CD8-positive, alpha-beta memory T cell (primary cell): ENCODE measurements at regions not wholly inside any gene's neighbourhood (a gene's known extent, or its start where the extent isn't known, plus 50 kb on each side); places are given as distances from the start of the nearest gene placed in this dataset.

Experiments used
- CTCF ChIA-PET: fragments of 350-600 bp; sonication (Branson Sonifier 250); formaldehyde crosslinking; loops from one replicate; lab custom pipeline; 2021; ENCODE audit warnings: antibody characterized with exemption; lab: Charles Lee
- POLR2A ChIA-PET: fragments of 350-600 bp; sonication (Branson Sonifier 250); formaldehyde crosslinking; loops from one replicate; lab custom pipeline; 2021; ENCODE audit warnings: antibody characterized with exemption; lab: Charles Lee
- DNase-seq, 5 donors: peaks; one replicate each; pipeline versions ENCODE4 v3.0.0 to v3.0.0-alpha.2; 2020 to 2022; ENCODE audit warnings: mixed read lengths in 1 of 5
- H3K27ac ChIP-seq: one replicate; pipeline ENCODE4 v1.7.0; 2013; ENCODE audit warnings: low read depth, mild to moderate bottlenecking, low read length, moderate library complexity
- H3K27me3 ChIP-seq: 2 replicates; pipeline ENCODE4 v1.7.0; 2013; ENCODE audit warnings: low read length, mild to moderate bottlenecking; ENCODE audit not compliant: insufficient read depth, poor library complexity, severe bottlenecking
- H3K36me3 ChIP-seq: 2 replicates; pipeline ENCODE4 v1.7.0; 2013; ENCODE audit warnings: mild to moderate bottlenecking, low read length, moderate library complexity; ENCODE audit not compliant: insufficient read depth
- H3K4me1 ChIP-seq: 2 replicates; pipeline ENCODE4 v1.7.0; 2013; ENCODE audit warnings: mild to moderate bottlenecking, low read length, moderate library complexity; ENCODE audit not compliant: insufficient read depth
- H3K4me3 ChIP-seq: 2 replicates; pipeline ENCODE4 v1.7.0; 2013; ENCODE audit warnings: mild to moderate bottlenecking, low read length
- H3K9me3 ChIP-seq: 2 replicates; pipeline ENCODE4 v1.7.0; 2013; ENCODE audit warnings: mild to moderate bottlenecking, low read length
- H3K27ac Mint-ChIP-seq, 8 donors: one replicate each; pipeline ENCODE4 v1.8.0; 2020 to 2021; ENCODE audit warnings: mixed read lengths in 8 of 8, mild to moderate bottlenecking in 6 of 8, inconsistent platforms in 3 of 8, moderate library complexity in 3 of 8
- H3K27me3 Mint-ChIP-seq, 2 donors: one replicate each; pipeline ENCODE4 v1.8.0; 2020 to 2021; ENCODE audit warnings: mixed read lengths in 2 of 2, mild to moderate bottlenecking in 1 of 2, moderate library complexity in 1 of 2
- H3K36me3 Mint-ChIP-seq, 3 donors: one replicate each; pipeline ENCODE4 v1.8.0; 2020 to 2021; ENCODE audit warnings: mixed read lengths in 3 of 3, inconsistent platforms in 1 of 3, mild to moderate bottlenecking in 1 of 3
- H3K4me1 Mint-ChIP-seq, 3 donors: one replicate each; pipeline ENCODE4 v1.8.0; 2020 to 2021; ENCODE audit warnings: mixed read lengths in 3 of 3, inconsistent platforms in 1 of 3, mild to moderate bottlenecking in 1 of 3
- H3K4me3 Mint-ChIP-seq, 7 donors: one replicate each; pipeline ENCODE4 v1.8.0; 2020 to 2021; ENCODE audit warnings: mixed read lengths in 7 of 7, mild to moderate bottlenecking in 6 of 7, moderate library complexity in 4 of 7, inconsistent platforms in 2 of 7
- H3K9me3 Mint-ChIP-seq, 5 donors: one replicate each; pipeline ENCODE4 v1.8.0; 2020 to 2022; ENCODE audit warnings: mixed read lengths in 5 of 5, mild to moderate bottlenecking in 3 of 5, moderate library complexity in 2 of 5, inconsistent platforms in 1 of 5

DNA sequence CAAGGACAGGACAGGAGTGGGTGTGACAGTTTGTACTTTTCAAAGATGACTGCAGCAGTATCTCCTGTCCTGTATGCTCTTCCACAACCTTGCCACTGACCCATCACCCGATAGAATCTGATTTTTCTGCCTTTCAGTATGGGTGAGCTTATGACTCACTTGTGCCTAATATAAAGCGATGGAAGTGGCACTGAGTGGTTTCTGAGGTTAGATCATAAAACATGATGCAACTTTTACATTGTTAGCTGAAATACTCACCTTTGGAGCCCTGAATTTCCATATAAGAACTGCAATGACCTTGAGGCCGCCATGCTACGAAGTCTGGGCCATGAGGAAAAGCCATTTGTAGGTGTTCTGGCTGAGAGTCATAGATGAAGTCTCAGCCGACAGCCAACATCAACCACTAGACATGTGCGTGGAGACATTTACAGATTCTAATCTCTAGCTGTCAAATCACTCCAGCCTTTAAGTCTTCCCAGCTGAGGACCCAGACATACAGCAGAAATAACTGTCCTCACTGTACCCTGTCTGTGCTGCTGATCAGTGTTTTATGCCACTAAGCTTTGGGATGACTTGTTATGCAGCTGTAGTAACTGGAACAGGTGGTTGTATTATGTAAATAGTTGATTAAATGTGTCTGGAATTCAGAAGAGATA, 105.9 kb upstream of the ARHGAP20 start:
- Histone ChIP-seq H3K4me3 (no peak overlapping the region), H3K36me3 (no peaks in the 10 kb centered on the region), H3K27me3 (no peaks in the 10 kb centered on the region), H3K9me3 (no peaks in the 10 kb centered on the region), H3K4me1 (no peaks in the 10 kb centered on the region), H3K27ac (no peak overlapping the region)
- Mint-ChIP-seq H3K4me3 (no peak overlapping the region), H3K9me3 (peaks cover 2 to 10% (median 4%) of the 10 kb centered on the region in 5 donors), H3K27ac (no peak overlapping the region), H3K36me3 (no peaks in the 10 kb centered on the region), H3K27me3 (peaks cover 6 to 34% of the 10 kb centered on the region in 2 donors), H3K4me1 (no peaks in the 10 kb centered on the region)
- ChIA-PET CTCF (no interaction called here), POLR2A (no interaction called here)
- DNase-seq = no peak

DNA sequence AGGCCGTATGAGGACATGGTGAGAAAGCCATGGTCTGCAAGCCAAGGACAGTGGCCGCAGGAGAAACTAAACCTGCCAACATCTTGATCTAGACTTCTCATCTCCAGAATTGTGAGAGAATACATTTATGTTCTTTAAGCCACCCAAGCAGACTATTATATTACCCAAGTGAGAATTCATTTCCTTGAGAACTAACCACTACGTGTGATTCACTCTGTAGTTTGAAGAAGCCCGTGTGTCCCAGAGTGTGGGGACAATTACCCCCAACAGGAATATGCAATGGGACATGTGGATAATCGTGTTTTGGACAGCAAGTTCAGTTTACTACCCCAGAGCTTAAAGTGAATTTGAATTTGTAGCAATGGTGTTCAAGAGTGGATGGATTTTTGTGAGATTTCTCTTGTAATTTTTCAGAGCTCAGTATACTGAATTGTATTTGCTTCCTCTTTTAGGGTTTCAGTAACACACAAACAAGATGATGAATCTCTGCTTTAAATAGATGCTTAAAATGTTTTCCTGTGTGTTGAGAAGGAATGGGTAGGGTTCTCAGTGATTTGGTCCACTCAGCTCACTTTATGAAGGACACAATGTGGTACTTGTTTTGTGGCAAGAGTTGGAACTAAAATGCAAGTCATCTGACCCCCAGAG, 100.0 kb upstream of the ARHGAP20 start:
- Histone ChIP-seq H3K27ac (no peak overlapping the region), H3K4me1 (no peaks in the 10 kb centered on the region), H3K4me3 (no peak overlapping the region), H3K9me3 (no peaks in the 10 kb centered on the region), H3K27me3 (no peaks in the 10 kb centered on the region), H3K36me3 (no peaks in the 10 kb centered on the region)
- peaks cover 3 to 14% of the 10 kb centered on the region in 2 donors for H3K27me3 Mint-ChIP-seq
- no peaks in the 10 kb centered on the region for H3K36me3 Mint-ChIP-seq
- CTCF ChIA-PET = no interaction called here
- peaks cover 2 to 10% (median 4%) of the 10 kb centered on the region in 5 donors for H3K9me3 Mint-ChIP-seq
- no peak overlapping the region for H3K4me3 Mint-ChIP-seq
- DNase-seq = no peak
- H3K4me1 Mint-ChIP-seq = no peaks in the 10 kb centered on the region
- POLR2A ChIA-PET = no interaction called here
- H3K27ac Mint-ChIP-seq = no peak overlapping the region

DNA sequence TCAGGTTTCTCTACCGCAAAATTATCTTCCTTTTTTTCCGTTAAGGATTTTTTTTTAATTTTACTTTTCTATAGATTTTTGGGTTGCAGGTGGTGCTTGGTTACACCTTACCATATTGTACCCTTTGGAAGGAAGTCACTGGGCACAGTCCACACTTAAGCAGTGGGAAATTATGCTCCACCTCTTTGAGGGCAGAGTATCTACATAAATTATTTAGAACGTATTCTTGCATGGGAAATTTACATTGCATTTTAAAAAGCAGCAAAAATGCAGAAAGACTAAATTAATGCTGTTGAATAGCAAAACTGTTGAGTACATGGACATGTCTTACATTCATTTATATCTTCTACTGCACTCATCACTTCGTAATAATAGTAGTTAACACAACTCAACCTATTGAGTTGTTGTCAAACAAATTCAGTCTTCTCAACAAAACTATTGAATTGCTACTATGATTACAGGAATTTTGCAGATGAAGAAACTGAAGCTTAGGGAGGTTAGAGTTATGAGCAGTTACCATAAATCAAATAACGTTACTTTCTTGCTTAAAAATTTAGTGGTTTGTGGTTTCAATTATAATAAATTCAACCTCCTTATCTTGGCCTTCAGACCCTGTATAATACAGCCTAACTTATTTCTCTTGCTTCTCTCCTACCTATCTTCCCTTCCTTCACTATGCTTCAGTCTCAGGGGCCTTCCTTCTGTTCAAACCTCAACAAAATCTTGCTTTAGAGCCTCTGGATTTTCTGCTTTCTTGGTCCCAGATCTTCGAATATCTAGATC, 97.4 kb upstream of the ARHGAP20 start:
- Mint-ChIP-seq H3K36me3 (no peaks in the 10 kb centered on the region), H3K4me1 (no peaks in the 10 kb centered on the region), H3K27me3 (peaks cover 1 to 3% of the 10 kb centered on the region in 2 donors), H3K4me3 (no peak overlapping the region), H3K27ac (no peak overlapping the region), H3K9me3 (peaks cover 0 to 4% (median 0%) of the 10 kb centered on the region in 5 donors)
- H3K36me3 ChIP-seq = no peaks in the 10 kb centered on the region
- no peak overlapping the region for H3K4me3 ChIP-seq
- no peaks in the 10 kb centered on the region for H3K27me3 ChIP-seq
- POLR2A ChIA-PET = no interaction called here
- DNase-seq = no peak
- no peak overlapping the region for H3K27ac ChIP-seq
- H3K4me1 ChIP-seq = no peaks in the 10 kb centered on the region
- CTCF ChIA-PET = no interaction called here
- H3K9me3 ChIP-seq = no peaks in the 10 kb centered on the region

DNA sequence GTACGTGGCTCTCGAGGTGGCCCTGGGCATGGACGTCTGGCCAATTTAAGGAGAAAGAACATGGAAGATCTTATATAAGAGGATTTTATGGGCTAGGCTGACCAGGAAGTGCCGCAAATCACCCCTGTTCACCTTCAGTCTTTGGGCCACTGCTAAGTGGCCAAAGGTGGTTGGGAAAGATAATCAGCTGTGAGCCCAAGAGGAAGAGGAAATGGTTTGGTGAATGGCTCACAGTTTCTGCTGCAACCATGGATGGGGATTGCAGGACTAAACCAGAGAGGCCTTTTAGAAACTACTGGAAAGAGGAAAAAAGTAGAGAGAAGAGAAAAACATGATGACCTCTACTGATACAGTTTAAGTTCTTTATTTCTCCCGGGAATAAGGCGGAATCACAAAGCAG, 96.0 kb upstream of the ARHGAP20 start:
- no peaks in the 10 kb centered on the region for H3K9me3 ChIP-seq
- Mint-ChIP-seq H3K27ac (no peak overlapping the region), H3K9me3 (no peaks in the 10 kb centered on the region), H3K27me3 (peaks cover 0 to 1% of the 10 kb centered on the region in 2 donors), H3K4me1 (no peaks in the 10 kb centered on the region), H3K4me3 (no peak overlapping the region), H3K36me3 (no peaks in the 10 kb centered on the region)
- CTCF ChIA-PET = no interaction called here
- H3K36me3 ChIP-seq = no peaks in the 10 kb centered on the region
- H3K27me3 ChIP-seq = no peaks in the 10 kb centered on the region
- no peak for DNase-seq
- no peak overlapping the region for H3K27ac ChIP-seq
- H3K4me1 ChIP-seq = no peaks in the 10 kb centered on the region
- POLR2A ChIA-PET = no interaction called here
- H3K4me3 ChIP-seq = no peak overlapping the region

DNA sequence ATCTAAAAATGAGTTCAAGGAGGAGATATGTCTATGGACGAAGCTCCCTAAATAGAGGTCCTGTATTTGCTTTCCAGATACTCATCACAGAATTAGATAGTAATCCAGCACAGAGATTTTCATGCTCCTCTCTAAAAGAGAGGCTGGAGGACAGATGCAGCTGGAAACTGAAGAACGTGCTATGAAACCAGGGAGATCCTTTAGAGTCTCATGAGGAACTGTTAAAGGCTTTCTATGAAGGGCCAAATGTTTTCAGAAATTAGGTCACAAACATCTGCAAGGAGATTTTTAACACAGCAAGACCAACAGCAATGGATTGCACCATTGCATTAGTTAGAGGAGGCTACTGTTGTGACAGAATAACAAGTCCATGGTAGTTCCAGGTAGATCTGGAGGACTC, 95.6 kb upstream of the ARHGAP20 start:
- no peak for DNase-seq
- no peaks in the 10 kb centered on the region for H3K9me3 Mint-ChIP-seq
- H3K4me3 Mint-ChIP-seq = no peak overlapping the region
- peaks cover 0 to 1% of the 10 kb centered on the region in 2 donors for H3K27me3 Mint-ChIP-seq
- Histone ChIP-seq H3K4me3 (no peak overlapping the region), H3K36me3 (no peaks in the 10 kb centered on the region), H3K27me3 (no peaks in the 10 kb centered on the region), H3K4me1 (no peaks in the 10 kb centered on the region), H3K27ac (no peak overlapping the region), H3K9me3 (no peaks in the 10 kb centered on the region)
- H3K4me1 Mint-ChIP-seq = no peaks in the 10 kb centered on the region
- ChIA-PET POLR2A (no interaction called here), CTCF (no interaction called here)
- no peak overlapping the region for H3K27ac Mint-ChIP-seq
- H3K36me3 Mint-ChIP-seq = no peaks in the 10 kb centered on the region

DNA sequence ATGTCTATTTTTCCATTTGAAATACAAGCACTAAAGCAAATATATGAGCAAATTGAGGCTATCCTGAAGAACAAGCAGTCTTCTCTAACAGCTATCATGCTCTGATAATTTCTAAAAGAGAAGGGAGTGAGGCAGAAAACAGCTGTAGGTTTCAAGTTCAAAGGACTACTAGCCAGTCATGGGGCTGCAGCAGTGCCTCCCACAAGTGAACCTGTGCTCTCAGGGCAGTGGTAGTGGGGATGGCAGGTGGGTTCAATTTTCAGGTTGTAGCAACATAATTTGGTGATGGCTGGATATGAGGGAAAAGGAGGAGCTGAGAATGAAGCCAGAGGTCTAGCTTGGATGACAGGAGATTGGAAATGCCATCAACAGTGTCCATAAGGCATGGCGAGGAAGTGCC, 93.5 kb upstream of the ARHGAP20 start:
- no peaks in the 10 kb centered on the region for H3K4me1 ChIP-seq
- POLR2A ChIA-PET = no interaction called here
- H3K4me1 Mint-ChIP-seq = no peaks in the 10 kb centered on the region
- CTCF ChIA-PET = no interaction called here
- no peaks in the 10 kb centered on the region for H3K27me3 Mint-ChIP-seq
- no peaks in the 10 kb centered on the region for H3K9me3 Mint-ChIP-seq
- H3K27ac Mint-ChIP-seq = no peak overlapping the region
- H3K4me3 ChIP-seq = no peak overlapping the region
- H3K36me3 Mint-ChIP-seq = no peaks in the 10 kb centered on the region
- no peak overlapping the region for H3K4me3 Mint-ChIP-seq
- no peaks in the 10 kb centered on the region for H3K27me3 ChIP-seq
- no peak overlapping the region for H3K27ac ChIP-seq
- DNase-seq = no peak
- no peaks in the 10 kb centered on the region for H3K36me3 ChIP-seq
- no peaks in the 10 kb centered on the region for H3K9me3 ChIP-seq

DNA sequence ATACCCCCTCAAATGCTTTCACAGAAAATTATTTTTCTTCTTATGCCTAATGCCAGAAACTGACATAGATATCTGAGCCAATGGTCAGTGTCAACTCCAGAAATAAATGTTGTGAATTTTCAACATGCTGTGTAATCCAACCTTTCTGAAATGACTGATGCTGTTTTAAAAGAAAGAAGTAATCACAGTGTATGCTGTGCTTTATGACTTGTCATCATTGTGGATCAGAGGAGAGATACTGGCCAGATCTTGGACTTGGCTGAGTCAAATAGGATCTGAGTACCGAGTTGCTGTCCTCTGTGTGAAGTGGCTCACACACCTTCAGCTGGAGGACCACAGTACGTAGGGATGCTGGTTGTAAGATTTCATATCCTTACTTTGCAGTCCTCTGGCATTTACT, 89.9 kb upstream of the ARHGAP20 start:
- DNase-seq = no peak
- Mint-ChIP-seq H3K4me3 (no peak overlapping the region), H3K4me1 (no peaks in the 10 kb centered on the region), H3K27ac (no peak overlapping the region), H3K9me3 (no peaks in the 10 kb centered on the region), H3K27me3 (peaks cover 0 to 5% of the 10 kb centered on the region in 2 donors), H3K36me3 (no peaks in the 10 kb centered on the region)
- Histone ChIP-seq H3K27me3 (no peaks in the 10 kb centered on the region), H3K36me3 (no peaks in the 10 kb centered on the region), H3K4me1 (no peaks in the 10 kb centered on the region), H3K27ac (no peak overlapping the region), H3K9me3 (no peaks in the 10 kb centered on the region), H3K4me3 (no peak overlapping the region)
- ChIA-PET POLR2A (no interaction called here), CTCF (no interaction called here)

DNA sequence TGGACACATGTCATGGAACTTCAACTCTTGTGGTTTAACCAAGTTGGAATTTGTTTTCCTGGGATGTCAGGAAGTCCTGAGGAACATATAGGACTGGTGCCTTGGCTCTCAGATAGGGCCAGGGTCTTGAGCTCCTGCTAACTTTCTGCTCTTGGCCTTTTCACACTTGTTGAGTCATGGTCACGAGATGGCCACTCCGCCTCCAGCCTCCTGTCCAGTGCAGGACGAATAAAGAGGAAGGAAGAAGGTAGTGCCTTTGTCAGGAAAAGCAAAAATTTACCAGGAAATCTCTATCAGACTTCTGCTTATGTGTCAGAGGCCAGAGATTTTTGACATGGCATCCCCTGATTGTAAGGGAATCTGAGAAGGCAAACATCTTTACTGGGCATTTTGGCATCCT, 89.1 kb upstream of the ARHGAP20 start:
- Histone ChIP-seq H3K4me3 (no peak overlapping the region), H3K27me3 (no peaks in the 10 kb centered on the region), H3K27ac (no peak overlapping the region), H3K36me3 (no peaks in the 10 kb centered on the region), H3K4me1 (no peaks in the 10 kb centered on the region), H3K9me3 (no peaks in the 10 kb centered on the region)
- H3K4me3 Mint-ChIP-seq = no peak overlapping the region
- peaks cover 0 to 5% of the 10 kb centered on the region in 2 donors for H3K27me3 Mint-ChIP-seq
- ChIA-PET CTCF (no interaction called here), POLR2A (no interaction called here)
- no peak overlapping the region for H3K27ac Mint-ChIP-seq
- H3K4me1 Mint-ChIP-seq = no peaks in the 10 kb centered on the region
- no peak for DNase-seq
- H3K36me3 Mint-ChIP-seq = no peaks in the 10 kb centered on the region
- no peaks in the 10 kb centered on the region for H3K9me3 Mint-ChIP-seq
